HepG2 (cell line): ENCODE measurements at regions not wholly inside any gene's neighbourhood (a gene's known extent, or its start where the extent isn't known, plus 50 kb on each side); places are given as distances from the start of the nearest gene placed in this dataset.

Experiments
- BRCA1 ChIP-seq: sonication (generic); formaldehyde crosslinking; IDR thresholded peaks from 2 replicates; pipeline ENCODE4 v1.4.0; 2020; ENCODE audit warnings: missing genetic modification reagents
- CBFB ChIP-seq: sonication (generic); formaldehyde crosslinking; IDR thresholded peaks from 2 replicates; pipeline ENCODE4 v1.4.0; 2020; ENCODE audit warnings: missing genetic modification reagents
- HDAC2 ChIP-seq: sonication (generic); formaldehyde crosslinking; IDR thresholded peaks from 2 replicates; pipeline ENCODE4 v1.4.0; 2020; ENCODE audit warnings: missing genetic modification reagents
- HMG20A ChIP-seq: IDR thresholded peaks from 2 replicates; pipeline ENCODE4 v1.6.1; 2016; ENCODE audit warnings: borderline replicate concordance
- KAT2B ChIP-seq: fragments of 150-350 bp; IDR thresholded peaks from 2 replicates; pipeline ENCODE4 v1.6.1; 2014; ENCODE audit warnings: low read depth, low read length, borderline replicate concordance
- MLXIP ChIP-seq: sonication (generic); formaldehyde crosslinking; IDR thresholded peaks from 2 replicates; pipeline ENCODE4 v1.9.0; 2021; ENCODE audit warnings: missing genetic modification reagents, borderline replicate concordance
- MZF1 ChIP-seq: sonication (generic); formaldehyde crosslinking; IDR thresholded peaks from 2 replicates; pipeline ENCODE4 v1.8.1; 2023; ENCODE audit warnings: mild to moderate bottlenecking, missing genetic modification reagents, borderline replicate concordance
- PHF21A ChIP-seq: sonication (generic); formaldehyde crosslinking; IDR thresholded peaks from 2 replicates; pipeline ENCODE4 v1.5.0; 2020; ENCODE audit warnings: mild to moderate bottlenecking, missing genetic modification reagents
- RFXAP ChIP-seq: sonication (generic); formaldehyde crosslinking; IDR thresholded peaks from 2 replicates; pipeline ENCODE4 v1.4.0; 2020; ENCODE audit warnings: missing genetic modification reagents, borderline replicate concordance
- ZFP41 ChIP-seq: sonication (generic); formaldehyde crosslinking; IDR thresholded peaks from 2 replicates; pipeline ENCODE4 v1.4.0; 2020; ENCODE audit warnings: mild to moderate bottlenecking, missing genetic modification reagents, borderline replicate concordance
- ZNF510 ChIP-seq: sonication (generic); formaldehyde crosslinking; IDR thresholded peaks from 2 replicates; pipeline ENCODE4 v1.4.0; 2020; ENCODE audit warnings: low read depth, mild to moderate bottlenecking, missing genetic modification reagents
- ZNF746 ChIP-seq: sonication (generic); formaldehyde crosslinking; IDR thresholded peaks from 2 replicates; pipeline ENCODE4 v1.8.0; 2022; ENCODE audit warnings: mild to moderate bottlenecking, missing genetic modification reagents
- ZNF883 ChIP-seq: sonication (generic); formaldehyde crosslinking; IDR thresholded peaks from 2 replicates; pipeline ENCODE4 v1.5.1; 2020; ENCODE audit warnings: mild to moderate bottlenecking, missing genetic modification reagents; ENCODE audit errors: not compliant biosample characterization

GRCh38 chr3:75325716-75326115 is 338.4 kb upstream of the FRG2C start:
- TF ChIP-seq CBFB (CRISPR knock-in tag): no peak
- TF ChIP-seq ZNF510: no peak
- no peak for TF ChIP-seq PHF21A
- no peak for TF ChIP-seq HMG20A
- TF ChIP-seq ZNF746 (CRISPR knock-in tag): no peak
- TF ChIP-seq RFXAP (CRISPR knock-in tag): no peak
- no peak for TF ChIP-seq ZFP41 (CRISPR knock-in tag)
- TF ChIP-seq MLXIP: no peak
- TF ChIP-seq HDAC2 (CRISPR knock-in tag): no peak
- no peak for TF ChIP-seq BRCA1 (CRISPR knock-in tag)
- no peak for TF ChIP-seq KAT2B
- no peak for TF ChIP-seq MZF1 (CRISPR knock-in tag)
- no peak for TF ChIP-seq ZNF883 (CRISPR knock-in tag)
